NCI-H146 (cell line): ENCODE measurements at regions not wholly inside any gene's neighbourhood (a gene's known extent, or its start where the extent isn't known, plus 50 kb on each side); places are given as distances from the start of the nearest gene placed in this dataset.
"Not testable (repeated sequence)": the region's sequence is repeated elsewhere in the genome, so short reads cannot be mapped to it uniquely, and the experiment has no call there.

Experiments used
- DNase-seq: peaks from one replicate; lab custom pipeline; 2025; lab: John Stamatoyannopoulos, UW

DNA sequence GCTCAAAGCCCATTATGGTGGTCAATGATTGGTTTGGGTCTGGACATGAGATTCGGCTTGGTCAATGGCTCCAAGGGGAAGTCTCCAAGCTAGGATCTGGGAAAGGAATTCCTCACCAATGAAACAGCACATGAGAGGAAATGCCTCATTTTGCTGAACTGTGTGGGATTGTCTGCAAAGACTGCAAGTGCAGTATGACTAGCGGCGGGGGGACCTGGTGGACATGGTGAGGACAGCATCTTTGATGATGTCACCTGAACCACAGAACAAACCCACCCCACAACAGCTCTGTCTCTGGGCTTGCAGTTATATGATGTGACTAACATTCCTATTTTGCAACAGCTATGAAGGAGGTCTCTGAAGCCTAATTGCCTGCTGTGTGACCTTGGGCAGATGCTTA lies 50.6 kb upstream of the NKD1 start:
- DNase-seq = no peak

- DNase-seq = no peak
Observed at GRCh38 chr16:50496990-50497389, 51.2 kb upstream of the NKD1 start.

DNA sequence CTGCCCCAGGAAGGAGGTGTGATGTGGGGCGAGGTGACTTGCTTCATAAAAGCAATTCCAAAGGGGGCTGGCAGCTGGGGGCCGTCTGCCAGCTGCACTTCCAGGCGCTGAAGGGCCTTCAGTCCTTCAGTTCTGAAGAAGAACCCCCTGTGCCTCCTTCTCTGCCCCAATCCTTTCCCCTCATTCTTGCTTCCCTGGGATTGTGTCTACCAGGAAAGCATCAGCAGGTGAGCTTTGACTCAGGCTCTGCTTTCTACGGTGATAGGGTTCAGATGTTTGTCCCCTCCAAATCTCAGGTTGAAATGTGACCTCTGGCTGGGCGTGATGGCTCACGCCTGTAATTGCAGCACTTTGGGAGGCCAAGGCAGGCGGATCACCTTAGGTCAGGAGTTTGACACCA lies 52.5 kb upstream of the NKD1 start:
- no peak for DNase-seq

DNA sequence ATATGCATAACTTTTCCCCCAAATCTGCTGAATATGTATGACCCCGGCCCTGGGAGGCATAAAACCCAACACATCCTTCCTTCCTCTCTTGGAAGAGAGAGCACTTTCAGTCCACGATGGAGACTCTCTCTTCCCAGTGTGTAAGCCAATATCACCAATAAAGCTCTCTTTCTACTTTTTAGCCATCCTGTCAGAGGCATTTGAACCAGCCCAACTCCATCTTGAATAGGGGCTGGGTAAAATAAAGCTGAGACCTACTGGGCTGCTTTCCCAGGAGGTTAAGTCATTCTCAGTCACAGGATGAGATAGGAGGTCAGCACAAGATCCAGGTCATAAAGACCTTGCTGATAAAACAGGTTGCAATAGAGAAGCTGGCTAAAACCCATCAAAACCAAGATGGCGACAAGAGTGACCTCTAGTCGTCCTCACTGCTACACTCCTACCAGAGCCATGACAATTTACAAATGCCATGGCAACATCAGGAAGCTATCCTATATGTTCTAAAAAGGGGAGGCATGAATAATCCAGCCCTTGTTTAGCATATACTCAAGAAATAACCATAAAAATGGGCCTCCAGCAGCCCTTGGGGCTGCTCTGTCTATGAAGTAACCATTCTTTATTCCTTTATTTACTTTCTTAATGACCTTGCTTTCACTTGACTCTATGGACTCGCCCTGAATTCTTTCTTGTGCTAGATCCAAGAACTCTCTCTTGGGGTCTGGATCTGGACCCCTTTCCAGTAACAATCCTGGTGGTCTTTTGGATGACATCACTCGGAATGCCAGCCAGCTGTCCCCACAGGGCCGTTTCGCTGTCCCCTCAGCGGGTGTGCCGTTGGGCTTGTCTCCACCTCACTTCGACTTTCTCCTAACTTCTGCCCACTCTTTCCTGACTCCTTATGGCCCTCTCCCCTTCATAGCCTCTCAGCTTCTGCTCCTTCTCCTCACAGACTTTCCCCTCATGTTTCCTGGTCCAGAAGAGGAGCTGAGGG lies 53.4 kb upstream of the NKD1 start:
- DNase-seq = no peak

- no peak for DNase-seq
Observed at GRCh38 chr16:50491516-50491915, 56.7 kb upstream of the NKD1 start.

- no peak for DNase-seq
Observed at GRCh38 chr16:50490828-50491227, 57.4 kb upstream of the NKD1 start.

DNA sequence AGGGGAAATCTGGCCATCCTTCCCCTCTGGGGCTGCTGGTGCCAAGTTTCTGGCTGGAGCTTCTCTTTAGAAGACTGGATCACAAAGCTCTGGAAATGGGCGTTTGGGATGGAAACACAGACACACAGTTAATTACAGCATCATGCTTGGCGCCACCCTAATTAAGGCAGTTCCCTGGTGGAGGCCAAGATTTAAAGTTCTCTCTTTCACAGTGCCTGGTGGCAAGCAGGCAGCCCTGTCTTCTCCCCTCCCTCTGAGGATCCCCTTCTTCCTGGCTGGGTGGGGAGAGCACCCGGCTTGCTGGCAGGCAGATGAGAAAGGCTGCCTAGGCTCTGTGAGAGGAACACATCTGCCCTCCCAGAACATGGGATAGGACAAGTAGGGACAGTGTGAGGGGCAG lies 59.0 kb upstream of the NKD1 start:
- no peak for DNase-seq

- no peak for DNase-seq
Observed at GRCh38 chr16:50487528-50487927, 60.7 kb upstream of the NKD1 start.

GRCh38 chr16:50486162-50486561 lies 62.0 kb upstream of the NKD1 start:
- not testable (repeated sequence) for DNase-seq

DNA sequence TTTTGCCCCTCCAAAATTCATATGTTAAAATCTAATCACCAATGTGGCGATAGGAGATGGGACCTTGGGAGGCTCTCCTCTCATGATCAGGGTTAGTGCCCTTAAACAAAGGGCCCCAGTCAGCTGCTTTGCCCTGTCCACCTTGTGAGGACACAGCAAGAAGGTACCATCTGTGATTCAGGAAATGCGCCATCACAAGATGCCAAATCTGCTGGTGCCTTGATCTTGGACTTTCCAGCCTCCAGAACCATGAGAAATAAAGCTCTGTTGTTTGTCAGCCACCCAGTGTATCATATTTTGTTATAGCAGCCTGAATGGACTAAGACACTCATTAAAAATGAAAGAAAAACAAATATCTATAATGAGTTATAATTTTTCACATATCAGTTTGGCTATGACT lies 63.0 kb upstream of the NKD1 start:
- DNase-seq = no peak

GRCh38 chr16:50482271-50482670 lies 65.9 kb upstream of the NKD1 start:
- no peak for DNase-seq

GRCh38 chr16:50480206-50480605 lies 68.0 kb upstream of the NKD1 start:
- no peak for DNase-seq

- DNase-seq = no peak
Observed at GRCh38 chr16:50479771-50480170, 68.4 kb upstream of the NKD1 start.

GRCh38 chr16:50478773-50479149 lies 69.4 kb upstream of the NKD1 start:
- peak; percentile 85 for DNase-seq

DNA sequence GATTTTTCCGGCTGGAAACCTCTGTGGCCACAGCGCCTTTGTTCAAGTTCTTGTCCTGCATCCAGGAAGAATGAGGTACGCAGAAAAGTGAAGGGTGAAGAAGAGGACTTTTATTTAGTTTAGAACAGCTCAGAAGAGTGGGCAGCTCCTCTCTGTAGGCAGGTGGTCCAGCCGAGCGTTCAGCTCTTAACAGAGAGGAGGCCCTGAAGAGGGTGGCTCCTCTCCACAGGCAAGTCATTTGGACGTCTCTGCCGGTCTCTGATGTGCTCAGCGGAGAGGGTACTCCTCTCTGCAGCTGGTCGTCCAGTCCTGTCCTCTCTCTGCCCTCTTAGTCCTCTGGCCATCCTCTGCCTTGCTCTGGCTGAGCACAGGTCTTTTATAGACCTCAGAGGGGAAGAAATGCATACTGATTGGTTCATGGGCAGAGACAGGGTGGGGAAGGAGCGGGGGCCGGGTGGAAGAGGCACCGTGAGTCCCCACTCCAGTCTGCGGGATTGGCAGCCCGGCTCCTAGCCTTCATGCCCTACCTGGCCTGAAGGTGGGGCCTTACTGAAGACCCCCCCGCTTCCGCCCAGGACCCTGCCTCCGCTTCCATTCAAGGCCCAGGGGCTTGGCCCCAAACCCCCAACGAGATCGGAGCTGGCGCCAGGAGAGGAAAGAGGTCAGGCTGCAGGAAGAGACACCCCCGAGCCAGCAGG lies 70.0 kb upstream of the NKD1 start:
- peak; percentile 30 for DNase-seq

DNA sequence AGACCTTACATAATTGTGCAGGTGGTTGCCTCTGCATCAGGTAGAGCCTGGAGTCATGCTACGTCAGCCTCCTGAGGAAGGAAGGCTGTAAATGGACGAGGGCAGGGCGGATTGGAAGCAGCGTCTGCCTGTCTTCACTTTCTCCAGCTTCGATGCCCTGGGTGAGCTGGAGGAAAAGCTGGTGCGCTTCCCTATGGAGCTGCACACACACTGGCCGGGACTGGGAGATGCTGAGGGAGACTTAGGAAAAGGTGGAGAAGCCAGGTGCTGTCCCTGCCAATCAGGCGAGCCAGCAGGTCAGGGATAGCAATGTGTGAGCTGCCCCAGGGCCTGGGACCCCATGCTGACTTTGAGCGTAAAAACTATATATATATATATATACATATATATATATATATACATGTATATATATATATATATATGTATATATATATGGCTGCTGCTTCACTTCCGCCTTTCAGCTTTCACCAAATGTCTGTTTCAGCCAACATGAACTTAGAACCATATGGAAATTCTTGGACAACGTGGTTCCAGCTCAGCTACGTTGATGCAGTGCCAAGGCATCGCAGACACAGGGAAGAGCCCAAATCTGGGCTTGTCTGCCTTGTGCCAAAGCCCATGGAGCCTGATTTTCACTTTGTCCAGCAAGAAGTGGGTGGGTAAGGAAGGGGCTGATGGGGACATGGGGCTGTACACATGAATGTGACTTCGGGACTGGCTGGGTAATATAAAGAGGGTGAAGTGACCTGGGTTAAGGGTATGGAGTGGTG lies 71.5 kb upstream of the NKD1 start:
- DNase-seq = no peak

GRCh38 chr16:50475170-50475569 lies 73.0 kb upstream of the NKD1 start:
- DNase-seq = no peak

- no peak for DNase-seq
Observed at GRCh38 chr16:50474138-50474537, 74.1 kb upstream of the NKD1 start.

DNA sequence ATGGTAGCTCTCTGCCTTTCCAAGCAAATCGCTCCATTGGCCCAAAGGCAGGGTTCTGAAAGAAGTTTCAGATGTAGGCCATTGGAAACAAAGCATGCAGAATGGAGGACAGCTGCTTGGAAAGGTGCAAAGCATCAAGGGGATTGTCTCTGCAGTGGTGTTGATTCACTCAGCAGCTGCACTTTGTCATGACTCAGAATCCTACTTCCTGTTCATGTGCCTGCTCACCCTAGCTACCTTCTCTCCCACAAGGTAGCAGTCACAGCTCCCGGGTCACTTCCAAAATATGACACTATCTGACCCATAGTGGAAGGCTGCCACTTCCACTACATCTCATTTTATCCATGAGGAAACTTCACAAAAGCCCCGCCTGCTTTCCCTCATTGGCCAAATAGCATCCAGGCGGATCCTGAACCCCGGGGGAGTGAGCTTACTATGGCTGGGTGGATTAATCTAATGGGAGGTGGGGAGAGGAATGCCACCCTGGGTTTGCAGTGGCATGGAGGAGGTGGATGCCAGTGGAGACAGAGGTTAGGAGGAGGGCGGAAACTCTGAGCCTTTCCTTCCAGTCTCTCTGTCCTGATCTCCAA lies 74.7 kb upstream of the NKD1 start:
- peak; percentile 11 for DNase-seq

GRCh38 chr16:50472472-50472871 lies 75.7 kb upstream of the NKD1 start:
- DNase-seq = no peak

DNA sequence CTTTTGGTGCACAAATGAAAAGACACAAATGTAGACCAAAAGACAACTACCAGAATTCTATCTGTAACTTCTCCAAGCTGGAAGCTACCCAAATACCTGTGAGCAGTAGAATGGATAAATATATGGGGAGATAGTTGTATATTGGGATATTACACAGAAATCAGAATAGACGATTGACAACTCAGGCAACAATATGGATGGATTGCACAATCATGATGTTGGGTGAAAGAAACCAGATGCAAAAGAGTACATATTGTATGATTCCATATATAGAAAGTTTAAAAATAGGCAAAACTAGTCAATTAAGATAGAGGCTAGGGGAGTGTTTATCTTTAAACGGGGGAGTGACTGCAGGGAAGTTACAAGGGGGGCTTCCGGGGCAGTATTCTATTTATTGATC lies 77.5 kb upstream of the NKD1 start:
- no peak for DNase-seq

GRCh38 chr16:50469744-50470321 lies 78.4 kb upstream of the NKD1 start:
- DNase-seq = no peak
